Loucy (cell line): ENCODE measurements at regions not wholly inside any gene's neighbourhood (a gene's known extent, or its start where the extent isn't known, plus 50 kb on each side); places are given as distances from the start of the nearest gene placed in this dataset.

Source experiments
- EZH2phosphoT487 ChIP-seq: fragments of 200-600 bp; IDR thresholded peaks from 2 replicates; pipeline ENCODE4 v1.6.1; 2018; ENCODE audit warnings: antibody characterized with exemption, mild to moderate bottlenecking, moderate library complexity, borderline replicate concordance
- TF ChIP-seq, protein P1 (sequence below): fragments of 200-600 bp; sonication (generic); conservative IDR thresholded peaks from 2 replicates; pipeline ENCODE4 v1.5.1; 2014; ENCODE audit warnings: mild to moderate bottlenecking, antibody characterized with exemption, low read length

DNA sequence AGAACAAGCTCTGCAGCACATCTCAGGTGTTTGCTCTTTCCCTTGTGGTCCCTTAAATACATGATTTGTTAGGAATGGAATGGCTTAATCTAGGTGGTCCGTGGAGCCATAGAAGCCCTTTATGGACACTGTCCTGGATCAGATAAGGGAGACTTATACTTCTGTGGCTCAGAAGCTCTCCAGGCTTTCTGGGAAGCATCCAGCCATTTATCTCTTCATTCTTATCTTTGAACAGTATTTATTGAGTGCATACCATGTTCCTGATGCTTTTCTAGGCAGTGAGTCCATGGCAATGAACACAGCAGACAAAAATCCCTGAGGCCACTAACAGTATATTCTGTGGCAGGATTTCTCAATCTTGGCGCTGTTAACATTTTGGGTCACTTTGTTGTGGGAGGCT is 474.5 kb upstream of the EEF2KMT start:
- TF ChIP-seq, protein P1, sequence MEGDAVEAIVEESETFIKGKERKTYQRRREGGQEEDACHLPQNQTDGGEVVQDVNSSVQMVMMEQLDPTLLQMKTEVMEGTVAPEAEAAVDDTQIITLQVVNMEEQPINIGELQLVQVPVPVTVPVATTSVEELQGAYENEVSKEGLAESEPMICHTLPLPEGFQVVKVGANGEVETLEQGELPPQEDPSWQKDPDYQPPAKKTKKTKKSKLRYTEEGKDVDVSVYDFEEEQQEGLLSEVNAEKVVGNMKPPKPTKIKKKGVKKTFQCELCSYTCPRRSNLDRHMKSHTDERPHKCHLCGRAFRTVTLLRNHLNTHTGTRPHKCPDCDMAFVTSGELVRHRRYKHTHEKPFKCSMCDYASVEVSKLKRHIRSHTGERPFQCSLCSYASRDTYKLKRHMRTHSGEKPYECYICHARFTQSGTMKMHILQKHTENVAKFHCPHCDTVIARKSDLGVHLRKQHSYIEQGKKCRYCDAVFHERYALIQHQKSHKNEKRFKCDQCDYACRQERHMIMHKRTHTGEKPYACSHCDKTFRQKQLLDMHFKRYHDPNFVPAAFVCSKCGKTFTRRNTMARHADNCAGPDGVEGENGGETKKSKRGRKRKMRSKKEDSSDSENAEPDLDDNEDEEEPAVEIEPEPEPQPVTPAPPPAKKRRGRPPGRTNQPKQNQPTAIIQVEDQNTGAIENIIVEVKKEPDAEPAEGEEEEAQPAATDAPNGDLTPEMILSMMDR, result no peak
- no peak for TF ChIP-seq EZH2phosphoT487
